Activated naive CD4-positive, alpha-beta T cell treated with anti-CD3 and anti-CD28 coated beads for 36 hours (primary cell): ENCODE measurements at regions not wholly inside any gene's neighbourhood (a gene's known extent, or its start where the extent isn't known, plus 50 kb on each side); places are given as distances from the start of the nearest gene placed in this dataset.

Experiments
- CTCF ChIA-PET: fragments of 350-600 bp; sonication (Branson Sonifier 250); formaldehyde crosslinking; loops from one replicate; lab custom pipeline; 2021; ENCODE audit warnings: antibody characterized with exemption; lab: Charles Lee
- DNase-seq: peaks from one replicate; pipeline ENCODE4 v3.0.0-alpha.2; 2020
- H3K27ac Mint-ChIP-seq: one replicate; pipeline ENCODE4 v1.8.0; 2021; ENCODE audit warnings: mild to moderate bottlenecking, mixed read lengths
- H3K27me3 Mint-ChIP-seq: one replicate; pipeline ENCODE4 v1.8.0; 2021; ENCODE audit warnings: low read depth, mixed read lengths
- H3K36me3 Mint-ChIP-seq: one replicate; pipeline ENCODE4 v1.8.0; 2021; ENCODE audit warnings: low read depth, mixed read lengths
- H3K4me1 Mint-ChIP-seq: one replicate; pipeline ENCODE4 v1.8.0; 2021; ENCODE audit warnings: low read depth, mixed read lengths
- H3K4me3 Mint-ChIP-seq: one replicate; pipeline ENCODE4 v1.8.0; 2021; ENCODE audit warnings: mild to moderate bottlenecking, moderate library complexity, mixed read lengths
- H3K9me3 Mint-ChIP-seq: one replicate; pipeline ENCODE4 v1.8.0; 2021; ENCODE audit warnings: mixed read lengths
- intact Hi-C: fragments of 100-400 bp; cut with micrococcal nuclease; formaldehyde crosslinking; loops from one replicate; pipeline ENCODE4 v1.15.1; 2023

- no peak overlapping the region for H3K27ac Mint-ChIP-seq
Observed at GRCh38 chr2:222055328-222055727, 243.5 kb downstream of the PAX3 start.

GRCh38 chr2:222054813-222055212, 244.0 kb downstream of the PAX3 start:
- no peaks in the 10 kb centered on the region for H3K9me3 Mint-ChIP-seq
- DNase-seq: no peak
- no peak overlapping the region for H3K27ac Mint-ChIP-seq

More at GRCh38 chr2:222055328-222055727, 243.5 kb downstream of the PAX3 start:
- no peak overlapping the region for H3K4me3 Mint-ChIP-seq
- CTCF ChIA-PET: interaction anchor here (0.5 to 1.6 kb wide), 2 partner anchors 17 to 263 kb away, joined by 3 read pairs; no protein-coding TSS in a partner anchor
- H3K27me3 Mint-ChIP-seq: peaks cover 32% of the 10 kb centered on the region
- intact Hi-C loops: loop anchor here (10.0 kb wide), 1 partner anchor 849 kb away; no protein-coding TSS in a partner anchor
- no peaks in the 10 kb centered on the region for H3K36me3 Mint-ChIP-seq
- no peak for DNase-seq
- no peaks in the 10 kb centered on the region for H3K9me3 Mint-ChIP-seq
- no peaks in the 10 kb centered on the region for H3K4me1 Mint-ChIP-seq

GRCh38 chr2:222052934-222053367, 245.8 kb downstream of the PAX3 start:
- Mint-ChIP-seq H3K4me3 (no peak overlapping the region), H3K36me3 (no peaks in the 10 kb centered on the region), H3K4me1 (no peaks in the 10 kb centered on the region), H3K27ac (no peak overlapping the region), H3K27me3 (peaks cover 30% of the 10 kb centered on the region), H3K9me3 (no peaks in the 10 kb centered on the region)
- CTCF ChIA-PET: interaction anchor here (0.8 kb wide), 1 partner anchor 9 kb away, joined by 3 read pairs; no protein-coding TSS in a partner anchor
- no peak for DNase-seq
- intact Hi-C loops: loop anchor here (10.0 kb wide), 1 partner anchor 852 kb away; no protein-coding TSS in a partner anchor

More at GRCh38 chr2:222054813-222055212, 244.0 kb downstream of the PAX3 start:
- Mint-ChIP-seq H3K36me3 (no peaks in the 10 kb centered on the region), H3K27me3 (peaks cover 29% of the 10 kb centered on the region), H3K4me1 (no peaks in the 10 kb centered on the region), H3K4me3 (no peak overlapping the region)
- CTCF ChIA-PET: interaction anchor here (0.5 kb wide), 1 partner anchor 264 kb away, joined by 3 read pairs; no protein-coding TSS in a partner anchor
- intact Hi-C loops: loop anchor here (10.0 kb wide), 1 partner anchor 850 kb away; no protein-coding TSS in a partner anchor

GRCh38 chr2:222050981-222051380, 247.8 kb downstream of the PAX3 start:
- H3K27ac Mint-ChIP-seq: no peak overlapping the region
- H3K27me3 Mint-ChIP-seq: peaks cover 25% of the 10 kb centered on the region
- no peaks in the 10 kb centered on the region for H3K36me3 Mint-ChIP-seq
- DNase-seq: no peak
- no peaks in the 10 kb centered on the region for H3K4me1 Mint-ChIP-seq
- H3K9me3 Mint-ChIP-seq: no peaks in the 10 kb centered on the region
- intact Hi-C loops: loop anchor here (10.0 kb wide), 1 partner anchor 854 kb away; no protein-coding TSS in a partner anchor
- H3K4me3 Mint-ChIP-seq: no peak overlapping the region
- CTCF ChIA-PET: no interaction called here

- DNase-seq: no peak
- CTCF ChIA-PET: no interaction called here
- Mint-ChIP-seq H3K4me1 (no peaks in the 10 kb centered on the region), H3K9me3 (no peaks in the 10 kb centered on the region), H3K27ac (no peak overlapping the region), H3K36me3 (no peaks in the 10 kb centered on the region), H3K27me3 (peaks cover 19% of the 10 kb centered on the region), H3K4me3 (no peak overlapping the region)
- intact Hi-C loops: loop anchor here (10.0 kb wide), 1 partner anchor 855 kb away; no protein-coding TSS in a partner anchor
Observed at GRCh38 chr2:222049946-222050345, 248.9 kb downstream of the PAX3 start.

- intact Hi-C loops: no loop called here
- peaks cover 9% of the 10 kb centered on the region for H3K27me3 Mint-ChIP-seq
- no peaks in the 10 kb centered on the region for H3K9me3 Mint-ChIP-seq
- CTCF ChIA-PET: no interaction called here
- H3K4me3 Mint-ChIP-seq: no peak overlapping the region
- H3K4me1 Mint-ChIP-seq: no peaks in the 10 kb centered on the region
- H3K27ac Mint-ChIP-seq: no peak overlapping the region
- H3K36me3 Mint-ChIP-seq: no peaks in the 10 kb centered on the region
- DNase-seq: no peak
Observed at GRCh38 chr2:222043897-222044296, 254.9 kb downstream of the PAX3 start.

- DNase-seq: no peak
- Mint-ChIP-seq H3K27ac (no peak overlapping the region), H3K27me3 (peaks cover 9% of the 10 kb centered on the region), H3K9me3 (no peaks in the 10 kb centered on the region), H3K36me3 (no peaks in the 10 kb centered on the region), H3K4me3 (no peak overlapping the region), H3K4me1 (no peaks in the 10 kb centered on the region)
- CTCF ChIA-PET: interaction anchor here (0.7 to 1.2 kb wide), 3 partner anchors 17 to 520 kb away, joined by 3 read pairs; no protein-coding TSS in a partner anchor
- intact Hi-C loops: no loop called here
Observed at GRCh38 chr2:222042666-222043065, 256.1 kb downstream of the PAX3 start.

- CTCF ChIA-PET: interaction anchor here (2.0 kb wide), 1 partner anchor 15 kb away, joined by 7 read pairs; no protein-coding TSS in a partner anchor
- Mint-ChIP-seq H3K36me3 (no peaks in the 10 kb centered on the region), H3K4me3 (no peak overlapping the region), H3K27me3 (peaks cover 9% of the 10 kb centered on the region), H3K9me3 (no peaks in the 10 kb centered on the region), H3K4me1 (no peaks in the 10 kb centered on the region), H3K27ac (no peak overlapping the region)
- intact Hi-C loops: no loop called here
- no peak for DNase-seq
Observed at GRCh38 chr2:222040333-222040732, 258.5 kb downstream of the PAX3 start.

GRCh38 chr2:222039821-222040220, 259.0 kb downstream of the PAX3 start:
- H3K4me1 Mint-ChIP-seq: no peaks in the 10 kb centered on the region
- CTCF ChIA-PET: interaction anchor here (0.7 to 2.0 kb wide), 3 partner anchors 15 to 21 kb away, joined by 4 to 7 read pairs (median 5); no protein-coding TSS in a partner anchor
- no peak overlapping the region for H3K27ac Mint-ChIP-seq

GRCh38 chr2:222038067-222038802, 260.6 kb downstream of the PAX3 start:
- H3K9me3 Mint-ChIP-seq: no peaks in the 10 kb centered on the region
- H3K27ac Mint-ChIP-seq: no peak overlapping the region
- no peak overlapping the region for H3K4me3 Mint-ChIP-seq
- CTCF ChIA-PET: interaction anchor here (0.7 kb wide), 1 partner anchor 19 kb away, joined by 3 read pairs; no protein-coding TSS in a partner anchor
- no peak for DNase-seq
- no peaks in the 10 kb centered on the region for H3K36me3 Mint-ChIP-seq
- H3K4me1 Mint-ChIP-seq: no peaks in the 10 kb centered on the region
- intact Hi-C loops: no loop called here
- H3K27me3 Mint-ChIP-seq: peaks cover 9% of the 10 kb centered on the region

More at GRCh38 chr2:222039821-222040220, 259.0 kb downstream of the PAX3 start:
- intact Hi-C loops: no loop called here
- Mint-ChIP-seq H3K9me3 (no peaks in the 10 kb centered on the region), H3K36me3 (no peaks in the 10 kb centered on the region), H3K27me3 (peaks cover 9% of the 10 kb centered on the region), H3K4me3 (no peak overlapping the region)
- DNase-seq: no peak

- H3K4me1 Mint-ChIP-seq: no peaks in the 10 kb centered on the region
- no peak overlapping the region for H3K4me3 Mint-ChIP-seq
- H3K27me3 Mint-ChIP-seq: peaks cover 9% of the 10 kb centered on the region
- no peaks in the 10 kb centered on the region for H3K9me3 Mint-ChIP-seq
- DNase-seq: no peak
- intact Hi-C loops: no loop called here
- CTCF ChIA-PET: no interaction called here
- H3K36me3 Mint-ChIP-seq: no peaks in the 10 kb centered on the region
- H3K27ac Mint-ChIP-seq: no peak overlapping the region
Observed at GRCh38 chr2:222037211-222037610, 261.6 kb downstream of the PAX3 start.

GRCh38 chr2:222034058-222034457, 264.7 kb downstream of the PAX3 start:
- Mint-ChIP-seq H3K4me3 (no peak overlapping the region), H3K9me3 (peaks cover under 1% of the 10 kb centered on the region), H3K27me3 (no peaks in the 10 kb centered on the region), H3K27ac (no peak overlapping the region), H3K4me1 (no peaks in the 10 kb centered on the region), H3K36me3 (no peaks in the 10 kb centered on the region)
- CTCF ChIA-PET: interaction anchor here (0.6 kb wide), 2 partner anchors 591 to 1011 kb away, joined by 3 read pairs; no protein-coding TSS in a partner anchor
- no peak for DNase-seq
- intact Hi-C loops: no loop called here
